ENCODE measurements at regions not wholly inside any gene's neighbourhood (a gene's known extent, or its start where the extent isn't known, plus 50 kb on each side); places are given as distances from the start of the nearest gene placed in this dataset.

GRCh38 chr15:95528920-95529319 is 801.6 kb upstream of the NR2F2 start:
- TF ChIP-seq CTCF (IDR thresholded peaks at IDR 0.05) (no peak), ZFX (IDR thresholded peaks at IDR 0.05; ENCODE audit: borderline replicate concordance) (no peak)
- no peak overlapping the region for H3K27ac ChIP-seq

DNA sequence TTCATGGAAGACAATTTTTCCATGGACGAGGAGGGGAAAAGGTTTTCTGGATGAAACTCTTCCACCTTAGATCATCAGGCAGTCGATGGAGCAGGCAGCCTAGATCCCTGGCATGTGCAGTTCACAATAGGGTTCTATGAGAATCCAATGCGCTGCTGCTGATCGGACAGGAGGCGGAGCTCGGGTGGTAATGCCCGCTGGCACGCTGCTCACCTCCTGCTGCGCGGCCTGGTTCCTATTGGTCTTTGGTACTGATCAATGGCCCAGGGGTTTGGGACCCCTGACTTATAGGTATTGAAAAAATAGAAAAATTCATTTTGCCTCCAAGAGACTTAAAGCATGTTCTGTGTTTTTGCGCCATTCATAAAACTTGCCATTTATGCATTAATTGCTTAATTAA is 793.9 kb upstream of the NR2F2 start:
- TF ChIP-seq ZFX (IDR thresholded peaks at IDR 0.05; ENCODE audit: borderline replicate concordance) = no peak
- H3K27ac ChIP-seq = no peak overlapping the region

DNA sequence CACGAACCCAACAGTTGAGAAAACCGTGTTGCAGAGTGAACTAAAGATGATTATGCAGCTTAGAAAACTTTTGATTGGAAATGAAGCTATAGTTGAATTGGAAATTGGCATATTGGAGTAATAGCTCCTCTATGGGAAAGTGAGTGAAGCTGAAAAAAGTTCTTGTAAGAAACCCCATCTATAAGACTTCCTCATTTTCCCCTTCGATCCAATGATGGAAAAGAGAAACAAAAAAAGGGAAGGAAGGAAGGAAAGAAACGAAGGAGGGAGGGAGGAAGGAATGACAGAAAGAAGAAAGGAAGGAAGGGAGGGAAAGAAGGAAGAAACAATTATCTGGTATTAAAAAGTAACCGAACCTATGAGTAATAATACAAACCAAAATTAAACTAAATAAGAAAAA is 791.8 kb upstream of the NR2F2 start:
- TF ChIP-seq CTCF (IDR thresholded peaks at IDR 0.05) = no peak
- no peak for TF ChIP-seq ZFX (IDR thresholded peaks at IDR 0.05; ENCODE audit: borderline replicate concordance)
- H3K27ac ChIP-seq = no peak overlapping the region

DNA sequence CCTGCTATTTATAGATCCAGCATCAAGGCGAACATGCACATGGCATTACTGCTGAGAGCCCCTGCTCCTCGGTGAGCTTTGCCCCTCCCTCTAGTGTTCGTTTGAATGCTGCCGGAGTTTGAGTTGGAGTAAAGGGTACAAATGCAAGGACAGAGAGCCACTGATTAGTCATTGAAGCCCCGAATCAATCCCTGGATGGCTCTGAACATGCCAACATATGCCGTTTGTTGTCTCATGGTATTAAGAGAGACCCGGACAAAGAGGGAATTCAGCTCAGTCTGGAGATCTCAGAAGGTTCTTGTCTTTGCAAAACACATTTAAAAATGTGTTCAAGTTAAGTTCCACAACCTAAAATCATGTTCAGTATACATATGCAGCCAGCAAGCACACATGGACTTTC is 789.2 kb upstream of the NR2F2 start:
- TF ChIP-seq CTCF (IDR thresholded peaks at IDR 0.05) (no peak), ZFX (IDR thresholded peaks at IDR 0.05; ENCODE audit: borderline replicate concordance) (no peak)
- no peak overlapping the region for H3K27ac ChIP-seq

GRCh38 chr15:95549168-95549738 is 781.2 kb upstream of the NR2F2 start:
- no peak overlapping the region for H3K27ac ChIP-seq
- no peak for TF ChIP-seq ZFX (IDR thresholded peaks at IDR 0.05; ENCODE audit: borderline replicate concordance)
- TF ChIP-seq CTCF (IDR thresholded peaks at IDR 0.05) = no peak

GRCh38 chr15:95550702-95551101 is 779.8 kb upstream of the NR2F2 start:
- no peak overlapping the region for H3K27ac ChIP-seq
- TF ChIP-seq CTCF (IDR thresholded peaks at IDR 0.05) (no peak), ZFX (IDR thresholded peaks at IDR 0.05; ENCODE audit: borderline replicate concordance) (no peak)

DNA sequence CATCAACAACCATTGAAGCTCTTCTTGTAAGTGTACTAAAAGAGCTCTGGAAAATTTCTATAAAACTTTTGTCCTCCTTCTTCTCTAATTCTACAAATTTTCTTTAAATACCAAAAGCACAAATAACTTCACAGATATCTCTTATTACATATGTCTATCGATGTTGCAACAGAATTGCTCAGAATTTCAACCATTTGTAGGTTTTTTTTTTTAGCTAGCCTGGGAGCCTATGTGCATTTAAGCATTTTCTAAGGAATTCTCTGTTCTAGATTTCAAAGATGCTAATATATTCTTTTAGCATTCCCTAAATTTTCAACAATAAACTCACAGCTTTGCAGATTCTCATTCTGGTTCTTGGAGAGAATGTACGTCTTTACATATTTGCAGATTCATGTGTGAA is 774.3 kb upstream of the NR2F2 start:
- no peak overlapping the region for H3K27ac ChIP-seq
- TF ChIP-seq ZFX (IDR thresholded peaks at IDR 0.05; ENCODE audit: borderline replicate concordance) = no peak

GRCh38 chr15:95556866-95557225 is 773.7 kb upstream of the NR2F2 start:
- TF ChIP-seq CTCF (IDR thresholded peaks at IDR 0.05) (no peak), ZFX (IDR thresholded peaks at IDR 0.05; ENCODE audit: borderline replicate concordance) (no peak)
- no peak overlapping the region for H3K27ac ChIP-seq

Data from 22Rv1 (cell line).